Vagina (tissue), 2 donors: ENCODE measurements at regions not wholly inside any gene's neighbourhood (a gene's known extent, or its start where the extent isn't known, plus 50 kb on each side); places are given as distances from the start of the nearest gene placed in this dataset.

Source experiments
- CTCF ChIP-seq, 3 experiments: fragments of 450-650 bp in 2 of 3; fragments of 200-600 bp in 1 of 3; sonication (generic) in 1 of 3; IDR thresholded peaks; one replicate each; pipeline ENCODE4 v1.5.1; 2017 to 2019; ENCODE audit warnings: antibody characterized with exemption in 3 of 3, mild to moderate bottlenecking in 2 of 3, moderate library complexity in 2 of 3
- POLR2A ChIP-seq, 2 donors: fragments of 450-650 bp; IDR thresholded peaks; one replicate each; pipeline ENCODE4 v1.6.1; 2017; ENCODE audit warnings: antibody characterized with exemption in 2 of 2, mild to moderate bottlenecking in 2 of 2, moderate library complexity in 2 of 2

DNA sequence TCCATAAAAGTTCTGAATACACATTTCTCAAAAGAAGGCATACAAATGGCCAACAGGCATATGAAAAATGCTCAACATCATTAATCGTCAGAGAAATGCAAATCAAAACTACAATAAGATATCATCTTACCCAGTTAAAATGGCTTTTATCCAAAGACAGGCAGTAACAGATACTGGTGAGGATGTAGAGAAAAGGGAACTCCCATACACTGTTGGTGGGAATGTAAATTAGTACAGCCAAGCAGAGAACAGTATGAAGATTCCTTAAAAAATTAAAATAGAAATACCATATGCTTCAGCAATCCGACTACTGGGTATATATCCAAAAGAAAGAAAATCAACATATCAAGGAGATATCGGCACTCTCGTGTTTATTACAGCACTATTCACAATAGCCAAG is 1312.5 kb downstream of the DSC3 start:
- TF ChIP-seq CTCF (IDR thresholded peaks at IDR 0.05) (no peak), POLR2A (IDR thresholded peaks at IDR 0.05) (no peak)
